Common myeloid progenitor, CD34-positive (primary cell): ENCODE measurements at regions not wholly inside any gene's neighbourhood (a gene's known extent, or its start where the extent isn't known, plus 50 kb on each side); places are given as distances from the start of the nearest gene placed in this dataset.
"Not testable (repeated sequence)": the region's sequence is repeated elsewhere in the genome, so short reads cannot be mapped to it uniquely, and the experiment has no call there.

Experiments
- CTCF ChIA-PET: fragments of 350-600 bp; sonication (Branson Sonifier 250); formaldehyde crosslinking; loops from one replicate; lab custom pipeline; 2021; ENCODE audit warnings: antibody characterized with exemption; lab: Charles Lee
- POLR2A ChIA-PET: fragments of 350-600 bp; sonication (Branson Sonifier 250); formaldehyde crosslinking; loops from one replicate; lab custom pipeline; 2021; ENCODE audit warnings: antibody characterized with exemption; lab: Charles Lee
- DNase-seq, 3 donors: peaks; one replicate each; pipeline versions ENCODE4 v3.0.0 to v3.0.0-alpha.2; 2013
- H3K27ac ChIP-seq, 2 experiments: 1 replicate in 1 of 2; 2 replicates in 1 of 2; pipeline ENCODE4 v1.7.0; 2013; ENCODE audit warnings: inconsistent platforms in 2 of 2, low read length in 2 of 2, mild to moderate bottlenecking in 2 of 2, low read depth in 1 of 2, moderate library complexity in 1 of 2; ENCODE audit not compliant: severe bottlenecking in 2 of 2, insufficient read depth in 1 of 2, poor library complexity in 1 of 2
- H3K27me3 ChIP-seq, 5 experiments: replicated peaks in 2 of 5; 1 replicate in 3 of 5; 2 replicates in 2 of 5; pipeline versions ENCODE4 v1.6.1 to v1.7.0; 2013; ENCODE audit warnings: low read length in 4 of 5, mild to moderate bottlenecking in 2 of 5, moderate library complexity in 2 of 5, inconsistent platforms in 1 of 5; ENCODE audit not compliant: insufficient read depth in 5 of 5, control insufficient read depth in 4 of 5
- H3K36me3 ChIP-seq, 4 experiments: 1 replicate in 2 of 4; 2 replicates in 2 of 4; pipeline versions ENCODE4 v1.6.1 to v1.7.0; 2013; ENCODE audit warnings: low read length in 3 of 4, control low read depth in 1 of 4, mild to moderate bottlenecking in 1 of 4; ENCODE audit not compliant: control insufficient read depth in 4 of 4, insufficient read depth in 4 of 4
- H3K4me1 ChIP-seq, 4 experiments: 1 replicate in 3 of 4; 2 replicates in 1 of 4; pipeline versions ENCODE4 v1.6.1 to v1.7.1; 2013; ENCODE audit warnings: low read length in 3 of 4, mild to moderate bottlenecking in 3 of 4, control low read depth in 1 of 4, inconsistent platforms in 1 of 4, moderate library complexity in 1 of 4; ENCODE audit not compliant: control insufficient read depth in 4 of 4, insufficient read depth in 4 of 4; ENCODE audit errors: control extremely low read depth in 1 of 4
- H3K4me3 ChIP-seq, 7 experiments: 1 replicate in 4 of 7; 2 replicates in 3 of 7; pipeline versions ENCODE4 v1.5.1 to v1.7.0; 2013; ENCODE audit warnings: mild to moderate bottlenecking in 7 of 7, low read length in 6 of 7, moderate library complexity in 6 of 7, inconsistent platforms in 2 of 7, low read depth in 2 of 7, control low read depth in 1 of 7; ENCODE audit not compliant: insufficient read depth in 4 of 7, control insufficient read depth in 1 of 7; ENCODE audit errors: extremely low read depth in 1 of 7
- H3K9me3 ChIP-seq, 5 experiments: 1 replicate in 4 of 5; 2 replicates in 1 of 5; pipeline versions ENCODE4 v1.6.1 to v1.7.1; 2013; ENCODE audit warnings: low read length in 4 of 5, mild to moderate bottlenecking in 2 of 5, inconsistent platforms in 1 of 5, low read depth in 1 of 5, moderate library complexity in 1 of 5; ENCODE audit not compliant: control insufficient read depth in 4 of 5, insufficient read depth in 2 of 5; ENCODE audit errors: control extremely low read depth in 1 of 5
- WGBS: methylation state at CpG from one replicate; pipeline ENCODE4 v1.1.5; 2013; ENCODE audit not compliant: insufficient coverage; 5-methylcytosine and 5-hydroxymethylcytosine counted together

GRCh38 chrX:121179972-121180371, 132.6 kb downstream of the GLUD2 start:
- no peak for DNase-seq
- POLR2A ChIA-PET = no interaction called here
- 100% methylated on average over 1 of the region's 1 CpG for WGBS
- H3K27me3 ChIP-seq = no peaks in the 10 kb centered on the region
- CTCF ChIA-PET = no interaction called here
- no peak overlapping the region for H3K27ac ChIP-seq
- H3K9me3 ChIP-seq = peaks cover 0 to 2% (median 0%) of the 10 kb centered on the region in 5 experiments
- H3K4me3 ChIP-seq = no peak overlapping the region
- H3K36me3 ChIP-seq = no peaks in the 10 kb centered on the region
- no peaks in the 10 kb centered on the region for H3K4me1 ChIP-seq

GRCh38 chrX:121191779-121192178, 144.4 kb downstream of the GLUD2 start:
- H3K9me3 ChIP-seq = no peaks in the 10 kb centered on the region
- DNase-seq = no peak
- H3K36me3 ChIP-seq = no peaks in the 10 kb centered on the region
- H3K4me3 ChIP-seq = no peak overlapping the region
- WGBS = 86% methylated on average over 8 of the region's 10 CpGs
- ChIA-PET POLR2A (no interaction called here), CTCF (no interaction called here)
- no peaks in the 10 kb centered on the region for H3K4me1 ChIP-seq
- H3K27me3 ChIP-seq = no peaks in the 10 kb centered on the region
- H3K27ac ChIP-seq = no peak overlapping the region

- 88% methylated on average over 1 of the region's 2 CpGs for WGBS
- ChIA-PET CTCF (no interaction called here), POLR2A (no interaction called here)
- no peak for DNase-seq
- H3K9me3 ChIP-seq = no peaks in the 10 kb centered on the region
- no peak overlapping the region for H3K4me3 ChIP-seq
- no peaks in the 10 kb centered on the region for H3K36me3 ChIP-seq
- no peaks in the 10 kb centered on the region for H3K27me3 ChIP-seq
- no peak overlapping the region for H3K27ac ChIP-seq
- no peaks in the 10 kb centered on the region for H3K4me1 ChIP-seq
These were observed 148.3 kb downstream of the GLUD2 start for GRCh38 chrX:121195719-121196118.

- H3K27ac ChIP-seq, H3K27me3 ChIP-seq, CTCF ChIA-PET, H3K4me1 ChIP-seq, H3K4me3 ChIP-seq, H3K36me3 ChIP-seq, H3K9me3 ChIP-seq, POLR2A ChIA-PET, DNase-seq: not testable (repeated sequence)
- 91% methylated on average over 6 of the region's 11 CpGs for WGBS
These were observed 149.5 kb downstream of the GLUD2 start for GRCh38 chrX:121196872-121197444.

GRCh38 chrX:121208563-121208962, 161.2 kb downstream of the GLUD2 start:
- WGBS = 96% methylated on average over 2 of the region's 2 CpGs
- H3K4me3 ChIP-seq = no peak overlapping the region
- POLR2A ChIA-PET = no interaction called here

GRCh38 chrX:121216641-121217374, 169.4 kb downstream of the GLUD2 start:
- H3K4me3 ChIP-seq = no peak overlapping the region
- no peaks in the 10 kb centered on the region for H3K4me1 ChIP-seq
- no peak overlapping the region for H3K27ac ChIP-seq
- no peaks in the 10 kb centered on the region for H3K36me3 ChIP-seq
- no peaks in the 10 kb centered on the region for H3K9me3 ChIP-seq
- CTCF ChIA-PET = no interaction called here
- H3K27me3 ChIP-seq = no peaks in the 10 kb centered on the region
- DNase-seq = no peak
- no CpG with 5 or more reads among the region's 2 CpGs for WGBS
- POLR2A ChIA-PET = no interaction called here

More at GRCh38 chrX:121208563-121208962, 161.2 kb downstream of the GLUD2 start:
- Histone ChIP-seq H3K4me1 (no peaks in the 10 kb centered on the region), H3K27me3 (no peaks in the 10 kb centered on the region), H3K27ac (no peak overlapping the region), H3K36me3 (no peaks in the 10 kb centered on the region), H3K9me3 (peaks cover 0 to 1% (median 0%) of the 10 kb centered on the region in 5 experiments)
- CTCF ChIA-PET = no interaction called here
- DNase-seq = no peak

GRCh38 chrX:121221322-121221977, 174.0 kb downstream of the GLUD2 start:
- CTCF ChIA-PET = no interaction called here
- Histone ChIP-seq H3K4me1 (no peaks in the 10 kb centered on the region), H3K4me3 (no peak overlapping the region), H3K27me3 (no peaks in the 10 kb centered on the region), H3K36me3 (no peaks in the 10 kb centered on the region), H3K27ac (no peak overlapping the region), H3K9me3 (no peaks in the 10 kb centered on the region)
- DNase-seq = no peak
- POLR2A ChIA-PET = no interaction called here
- WGBS = no CpG with 5 or more reads among the region's 3 CpGs
